GM12878 (cell line): ENCODE measurements at regions not wholly inside any gene's neighbourhood (a gene's known extent, or its start where the extent isn't known, plus 50 kb on each side); places are given as distances from the start of the nearest gene placed in this dataset.
"Not testable (repeated sequence)": the region's sequence is repeated elsewhere in the genome, so short reads cannot be mapped to it uniquely, and the experiment has no call there.

Experiments used
- ATAC-seq: fragments of 200-7000 bp; cut with Tn5 transposase; 3 replicates; pipeline ENCODE4 v1.9.1; 2020; ENCODE audit warnings: mild to moderate bottlenecking, moderate library complexity
- BruUV-seq: library from RNA; stranded (reverse); fragments of 400-500 nt; replicated peaks from 2 replicates; lab custom pipeline; 2021; lab: Mats Ljungman, UMichigan
- CTCF ChIA-PET: fragments of 300-600 bp; sonication (Branson Sonifier 250); formaldehyde crosslinking; extraction: SDS; loops from one replicate; lab custom pipeline; 2021; ENCODE audit warnings: inconsistent platforms; lab: Yijun Ruan, JAX
- POLR2A ChIA-PET: fragments of 350-600 bp; formaldehyde crosslinking; extraction: SDS; loops from one replicate; lab custom pipeline; 2021; ENCODE audit warnings: inconsistent platforms; lab: Charles Lee
- RAD21 ChIA-PET: fragments of 300-600 bp; sonication (Branson Sonifier 250); formaldehyde crosslinking; loops from one replicate; lab custom pipeline; 2023; ENCODE audit warnings: antibody characterized with exemption; ENCODE audit not compliant: unreplicated experiment; lab: Charles Lee
- SMC1A ChIA-PET: fragments of 300-600 bp; sonication (Branson Sonifier 250); formaldehyde crosslinking; loops from one replicate; lab custom pipeline; 2023; ENCODE audit not compliant: unreplicated experiment, uncharacterized antibody; lab: Charles Lee
- DNase-seq: peaks from one replicate; pipeline ENCODE4 v3.0.0-alpha.2; 2011; ENCODE audit warnings: low read depth, low spot score
- FAIRE-seq: peaks from 3 replicates; lab custom pipeline; 2011; peaks lifted over from hg19 to GRCh38; lab: Jason Lieb, UNC
- H2AFZ ChIP-seq: 2 replicates; pipeline ENCODE4 v1.6.0; 2011; ENCODE audit warnings: low read depth, low read length, control low read depth; ENCODE audit not compliant: control insufficient read depth
- H3K27ac ChIP-seq: 2 replicates; pipeline ENCODE4 v1.5.1; 2011; ENCODE audit warnings: control low read depth; ENCODE audit not compliant: control insufficient read depth, insufficient read depth
- H3K27me3 ChIP-seq, 2 experiments: replicated peaks in 1 of 2; 2 replicates each; pipeline versions ENCODE4 v1.6.0 to v1.6.1; 2011; ENCODE audit warnings: low read length in 1 of 2; ENCODE audit not compliant: control insufficient read depth in 2 of 2, insufficient read depth in 2 of 2
- H3K36me3 ChIP-seq, 2 experiments: 2 replicates each; pipeline ENCODE4 v1.5.1; 2011; ENCODE audit warnings: low read length in 1 of 2; ENCODE audit not compliant: control insufficient read depth in 2 of 2, insufficient read depth in 2 of 2
- H3K4me1 ChIP-seq: 2 replicates; pipeline ENCODE4 v1.6.1; 2011; ENCODE audit warnings: mild to moderate bottlenecking, low read length, moderate library complexity, mixed read lengths; ENCODE audit not compliant: control insufficient read depth, insufficient read depth
- H3K4me2 ChIP-seq: 2 replicates; pipeline ENCODE4 v1.6.0; 2011; ENCODE audit warnings: control low read depth; ENCODE audit not compliant: control insufficient read depth, insufficient read depth
- H3K4me3 ChIP-seq: fragments of 200-600 bp; sonication (generic); 2 replicates; pipeline ENCODE4 v1.5.1; 2016
- H3K79me2 ChIP-seq: 2 replicates; pipeline ENCODE4 v1.6.0; 2011; ENCODE audit warnings: low read length; ENCODE audit not compliant: control insufficient read depth, insufficient read depth
- H3K9ac ChIP-seq: 2 replicates; pipeline ENCODE4 v1.8.0; 2011; ENCODE audit warnings: low read length, control low read depth, mixed read lengths; ENCODE audit not compliant: control insufficient read depth, insufficient read depth
- H3K9me3 ChIP-seq: replicated peaks from 3 replicates; pipeline ENCODE4 v1.5.1; 2011; ENCODE audit warnings: mild to moderate bottlenecking, low read length; ENCODE audit not compliant: control insufficient read depth, insufficient read depth
- H4K20me1 ChIP-seq: 2 replicates; pipeline ENCODE4 v1.6.0; 2011; ENCODE audit not compliant: control insufficient read depth, insufficient read depth
- WGBS: methylation state at CpG from one replicate; pipeline ENCODE4 v1.1.6; 2016; ENCODE audit warnings: low lambda C conversion rate; ENCODE audit not compliant: insufficient replicate concordance, insufficient coverage; ENCODE audit errors: missing lambda C conversion rate; 5-methylcytosine and 5-hydroxymethylcytosine counted together
- in situ Hi-C: fragments of 300-500 bp; cut with MboI; formaldehyde crosslinking; loops from 9 replicates; pipeline ENCODE4 v1.14.3; 2018; ENCODE audit warnings: mixed read lengths
- intact Hi-C: fragments of 100-400 bp; cut with micrococcal nuclease; formaldehyde crosslinking; loops from one replicate; pipeline ENCODE4 v1.14.2; 2022; ENCODE audit not compliant: unreplicated experiment

- H2AFZ ChIP-seq, SMC1A ChIA-PET: not testable (repeated sequence)
- no CpG with 5 or more reads among the region's 1 CpG for WGBS
Measured at GRCh38 chr15:20102209-20102608, 439.4 kb downstream of the GOLGA6L6 start.

GRCh38 chr15:20101281-20101680, 440.3 kb downstream of the GOLGA6L6 start:
- DNase-seq, FAIRE-seq, ATAC-seq, H3K4me3 ChIP-seq, H2AFZ ChIP-seq, SMC1A ChIA-PET, BruUV-seq, RAD21 ChIA-PET, H3K27ac ChIP-seq, CTCF ChIA-PET, intact Hi-C loops, H3K79me2 ChIP-seq, H3K4me1 ChIP-seq, H3K9ac ChIP-seq, H3K4me2 ChIP-seq, H3K27me3 ChIP-seq, POLR2A ChIA-PET, in situ Hi-C loops, H4K20me1 ChIP-seq, H3K36me3 ChIP-seq, H3K9me3 ChIP-seq: not testable (repeated sequence)
- WGBS, result no CpG with 5 or more reads among the region's 3 CpGs

More at GRCh38 chr15:20102209-20102608, 439.4 kb downstream of the GOLGA6L6 start:
- H3K79me2 ChIP-seq, H3K36me3 ChIP-seq, CTCF ChIA-PET, in situ Hi-C loops, H3K4me3 ChIP-seq, H3K4me1 ChIP-seq, H3K27me3 ChIP-seq, H3K9me3 ChIP-seq, ATAC-seq, POLR2A ChIA-PET, DNase-seq, BruUV-seq, RAD21 ChIA-PET, H3K9ac ChIP-seq, H3K27ac ChIP-seq, intact Hi-C loops, H4K20me1 ChIP-seq, FAIRE-seq, H3K4me2 ChIP-seq: not testable (repeated sequence)

GRCh38 chr15:20100604-20101270, 440.9 kb downstream of the GOLGA6L6 start:
- H3K9ac ChIP-seq, H3K27me3 ChIP-seq, intact Hi-C loops, in situ Hi-C loops, H3K36me3 ChIP-seq, H3K9me3 ChIP-seq, H3K27ac ChIP-seq, DNase-seq, RAD21 ChIA-PET, SMC1A ChIA-PET, FAIRE-seq, H2AFZ ChIP-seq, CTCF ChIA-PET, H3K4me1 ChIP-seq, H3K79me2 ChIP-seq, H4K20me1 ChIP-seq, H3K4me3 ChIP-seq, ATAC-seq, POLR2A ChIA-PET, H3K4me2 ChIP-seq, BruUV-seq: not testable (repeated sequence)
- no CpG with 5 or more reads among the region's 8 CpGs for WGBS

- ATAC-seq, CTCF ChIA-PET, H3K4me1 ChIP-seq, H3K36me3 ChIP-seq, RAD21 ChIA-PET, H3K27ac ChIP-seq, H3K27me3 ChIP-seq, H2AFZ ChIP-seq, H3K9me3 ChIP-seq, H3K4me2 ChIP-seq, FAIRE-seq, in situ Hi-C loops, SMC1A ChIA-PET, DNase-seq, H3K4me3 ChIP-seq, BruUV-seq, POLR2A ChIA-PET, intact Hi-C loops, H3K79me2 ChIP-seq, H4K20me1 ChIP-seq, H3K9ac ChIP-seq: not testable (repeated sequence)
- 0% methylated on average over 3 of the region's 6 CpGs for WGBS
Measured at GRCh38 chr15:20095699-20096303, 445.8 kb downstream of the GOLGA6L6 start.
